ENCODE measurements at regions not wholly inside any gene's neighbourhood (a gene's known extent, or its start where the extent isn't known, plus 50 kb on each side); places are given as distances from the start of the nearest gene placed in this dataset.

GRCh38 chr4:180341926-180342325 is 1901.3 kb upstream of the TENM3 start:
- no peak for TF ChIP-seq CEBPB (IDR thresholded peaks at IDR 0.05; ENCODE audit: low read depth, low read length)
- TF ChIP-seq CHD1 (IDR thresholded peaks at IDR 0.05; ENCODE audit: low read depth, low read length): no peak
- no peak for TF ChIP-seq MAZ (IDR thresholded peaks at IDR 0.05; ENCODE audit: borderline replicate concordance, low read depth, low read length)
- TF ChIP-seq SMC3 (IDR thresholded peaks at IDR 0.05; ENCODE audit: low read depth, low read length): no peak
- no peak for TF ChIP-seq FOS (IDR thresholded peaks at IDR 0.05; ENCODE audit: low read depth, low read length)
- no peak for TF ChIP-seq MAFK (IDR thresholded peaks at IDR 0.05; ENCODE audit: low read depth, low read length)
- no peak for TF ChIP-seq POLR2A (IDR thresholded peaks at IDR 0.05; ENCODE audit: low read depth, low read length)
- TF ChIP-seq USF2 (IDR thresholded peaks at IDR 0.05; ENCODE audit: low read depth, low read length): no peak
- TF ChIP-seq NFE2L2 (IDR thresholded peaks at IDR 0.05; ENCODE audit: low read depth, low read length): no peak
- no peak for TF ChIP-seq RFX5 (IDR thresholded peaks at IDR 0.05; ENCODE audit: low read depth, low read length)
- TF ChIP-seq ELK1 (IDR thresholded peaks at IDR 0.05; ENCODE audit: borderline replicate concordance, low read depth, low read length): no peak
- no peak for TF ChIP-seq BHLHE40 (IDR thresholded peaks at IDR 0.05; ENCODE audit: low read depth, low read length)
- no peak for TF ChIP-seq MXI1 (IDR thresholded peaks at IDR 0.05; ENCODE audit: borderline replicate concordance, low read depth, low read length)
- no peak for TF ChIP-seq CTCF (conservative IDR thresholded peaks at IDR 0.05; ENCODE audit: low read depth, low read length)
- TF ChIP-seq RAD21 (IDR thresholded peaks at IDR 0.05; ENCODE audit: low read length): no peak
- TF ChIP-seq RCOR1 (IDR thresholded peaks at IDR 0.05; ENCODE audit: insufficient replicate concordance, low read length): no peak
- ChIA-PET POLR2A (ENCODE audit: unreplicated experiment) (no interaction called here), CTCF (no interaction called here)
- Histone ChIP-seq H3K23ac (ENCODE audit: low read depth, low read length) (no peak overlapping the region), H4K5ac (ENCODE audit: low read depth, low read length) (no peak overlapping the region), H3K9me3 (ENCODE audit: control insufficient read depth, insufficient read depth, low read length) (0 out of 2 replicates have a peak, but pooled peaks cover 2% of the 10 kb centered on the region), H3K27me3 (ENCODE audit: control insufficient read depth, insufficient read depth, low read length) (no peaks in the 10 kb centered on the region), H4K8ac (ENCODE audit: low read depth in 2 of 2, low read length in 2 of 2) (no peak overlapping the region), H2BK20ac (ENCODE audit: low read depth, low read length) (no peak overlapping the region), H2AK5ac (ENCODE audit: low read depth, low read length) (no peak overlapping the region), H2BK120ac (ENCODE audit: low read depth, low read length) (no peak overlapping the region), H3K36me3 (ENCODE audit: control insufficient read depth, insufficient read depth, low read length) (no peaks in the 10 kb centered on the region), H2AK9ac (replicated peaks; ENCODE audit: low read depth, low read length, poor library complexity) (no peak overlapping the region), H2BK5ac (ENCODE audit: low read depth, low read length, poor library complexity, severe bottlenecking) (no peak overlapping the region), H3K4me2 (ENCODE audit: low read depth, low read length) (no peak overlapping the region), H3K79me1 (ENCODE audit: low read depth in 1 of 2, low read length in 2 of 2) (no peaks in the 10 kb centered on the region), H3K4me1 (ENCODE audit: control insufficient read depth, insufficient read depth, low read length) (no peaks in the 10 kb centered on the region), H4K20me1 (ENCODE audit: insufficient read depth, low read length) (no peaks in the 10 kb centered on the region), H3K9me1 (ENCODE audit: insufficient read depth, low read length) (no peaks in the 10 kb centered on the region), H2AFZ (replicated peaks; ENCODE audit: low read length, poor library complexity) (no peak overlapping the region), H3K56ac (ENCODE audit: extremely low read depth, insufficient read depth, low read length) (no peak overlapping the region), H4K91ac (ENCODE audit: insufficient read depth, low read depth, low read length) (no peak overlapping the region), H3K27ac (ENCODE audit: insufficient read depth, low read length) (no peak overlapping the region), H3K4ac (ENCODE audit: low read depth, low read length) (no peak overlapping the region), H3K14ac (replicated peaks; ENCODE audit: low read depth, low read length) (no peak overlapping the region), H3K9ac (ENCODE audit: low read depth, low read length) (no peak overlapping the region), H2BK15ac (ENCODE audit: low read depth, low read length) (no peak overlapping the region), H3K4me3 (ENCODE audit: insufficient read depth, low read depth, low read length) (no peak overlapping the region), H3K18ac (ENCODE audit: low read depth, low read length) (no peak overlapping the region)
- no CpG with 5 or more reads among the region's 5 CpGs for WGBS, 2 experiments (ENCODE audit: extremely low coverage in 2 of 2, insufficient read length in 1 of 2)
- dilution Hi-C loops (cut with HindIII; ENCODE audit: low sequenced_read_pairs, unreplicated experiment) (no loop called here), in situ Hi-C loops (cut with MboI; ENCODE audit: low sequenced_read_pairs) (no loop called here), intact Hi-C loops (cut with micrococcal nuclease) (no loop called here)
- BruUV-seq (replicated peaks): no TSS peak
- no peak for ATAC-seq (ENCODE audit: low read depth)
- no peak for DNase-seq

All from IMR-90 (cell line).